Astrocyte of the spinal cord (primary cell): ENCODE measurements at regions not wholly inside any gene's neighbourhood (a gene's known extent, or its start where the extent isn't known, plus 50 kb on each side); places are given as distances from the start of the nearest gene placed in this dataset.

Experiments used
- DNase-seq: peaks from one replicate; pipeline ENCODE4 v3.0.0; 2011; ENCODE audit warnings: low read depth, low spot score
- H3K4me3 ChIP-seq: 2 replicates; pipeline ENCODE4 v1.5.1; 2011; ENCODE audit warnings: low read depth, mild to moderate bottlenecking, low read length, moderate library complexity
- in situ Hi-C: cut with HindIII; loops from 2 replicates; pipeline ENCODE4 v1.10.0; 2017; ENCODE audit warnings: low sequenced_read_pairs
- TF ChIP-seq, protein P1 (sequence below): IDR thresholded peaks from 2 replicates; pipeline ENCODE4 v1.5.1; 2012; ENCODE audit warnings: low read depth, mild to moderate bottlenecking, low read length, inconsistent platforms

DNA sequence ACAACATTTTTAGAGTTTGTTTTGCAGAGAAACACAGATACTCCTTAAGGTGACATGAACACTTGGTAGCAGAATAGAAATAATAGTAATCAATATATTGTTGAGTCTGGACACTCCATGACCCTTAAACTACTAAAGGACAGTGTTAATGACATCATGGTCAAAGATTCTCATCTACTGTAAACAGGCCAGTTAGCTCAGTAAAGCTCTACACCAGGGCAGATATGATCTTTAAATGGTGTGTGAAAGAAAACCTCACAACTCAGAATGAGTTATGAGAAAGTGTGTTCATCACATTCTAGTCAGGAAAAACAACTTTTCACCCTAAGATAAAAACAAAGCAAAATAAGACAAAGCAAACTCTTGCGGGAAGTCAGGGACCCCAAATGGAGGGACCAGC is 58.1 kb upstream of the ADAMTS5 start:
- TF ChIP-seq, protein P1, sequence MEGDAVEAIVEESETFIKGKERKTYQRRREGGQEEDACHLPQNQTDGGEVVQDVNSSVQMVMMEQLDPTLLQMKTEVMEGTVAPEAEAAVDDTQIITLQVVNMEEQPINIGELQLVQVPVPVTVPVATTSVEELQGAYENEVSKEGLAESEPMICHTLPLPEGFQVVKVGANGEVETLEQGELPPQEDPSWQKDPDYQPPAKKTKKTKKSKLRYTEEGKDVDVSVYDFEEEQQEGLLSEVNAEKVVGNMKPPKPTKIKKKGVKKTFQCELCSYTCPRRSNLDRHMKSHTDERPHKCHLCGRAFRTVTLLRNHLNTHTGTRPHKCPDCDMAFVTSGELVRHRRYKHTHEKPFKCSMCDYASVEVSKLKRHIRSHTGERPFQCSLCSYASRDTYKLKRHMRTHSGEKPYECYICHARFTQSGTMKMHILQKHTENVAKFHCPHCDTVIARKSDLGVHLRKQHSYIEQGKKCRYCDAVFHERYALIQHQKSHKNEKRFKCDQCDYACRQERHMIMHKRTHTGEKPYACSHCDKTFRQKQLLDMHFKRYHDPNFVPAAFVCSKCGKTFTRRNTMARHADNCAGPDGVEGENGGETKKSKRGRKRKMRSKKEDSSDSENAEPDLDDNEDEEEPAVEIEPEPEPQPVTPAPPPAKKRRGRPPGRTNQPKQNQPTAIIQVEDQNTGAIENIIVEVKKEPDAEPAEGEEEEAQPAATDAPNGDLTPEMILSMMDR, result no peak
- no peak overlapping the region for H3K4me3 ChIP-seq
- no peak for DNase-seq
- in situ Hi-C loops, result no loop called here

DNA sequence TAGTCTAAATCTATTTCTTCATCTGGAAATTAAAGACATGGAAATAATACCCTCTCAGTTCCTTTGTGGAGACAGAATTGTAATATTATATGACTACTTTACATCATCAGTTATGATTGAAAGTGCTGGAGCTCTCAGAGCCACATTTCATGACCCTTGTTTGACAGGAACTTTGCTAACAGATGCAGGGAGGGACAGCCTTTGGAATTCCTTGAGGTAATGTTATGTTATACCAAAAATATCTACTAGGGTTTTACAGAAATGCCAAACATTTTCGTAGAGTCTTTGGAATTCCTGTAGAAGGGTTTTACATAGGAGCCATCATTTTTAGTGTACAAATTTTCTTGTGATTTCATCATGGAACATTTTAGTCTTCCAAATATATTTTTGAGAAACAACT is 57.4 kb upstream of the ADAMTS5 start:
- H3K4me3 ChIP-seq, result no peak overlapping the region
- DNase-seq, result peak; percentile 57
- TF ChIP-seq, protein P1, result no peak
- in situ Hi-C loops, result no loop called here

DNA sequence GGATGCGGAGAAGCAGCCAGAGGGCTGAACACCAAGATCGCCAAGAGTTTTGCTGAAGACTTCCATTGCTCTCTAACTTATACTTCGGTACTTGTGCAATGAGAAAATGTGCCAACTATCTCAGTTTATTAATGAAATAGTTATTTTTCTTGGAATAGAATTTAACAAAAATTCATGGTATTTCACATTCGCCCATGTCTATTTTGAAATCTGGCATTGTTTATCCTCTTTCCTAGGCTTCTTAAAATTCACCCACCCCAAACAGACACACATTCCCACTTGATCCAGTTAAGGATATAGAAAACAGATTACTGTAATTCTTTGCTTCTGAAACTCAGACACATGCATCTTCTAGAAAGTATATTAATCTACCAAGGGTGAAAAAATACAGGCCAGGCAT is 56.3 kb upstream of the ADAMTS5 start:
- TF ChIP-seq, protein P1, result no peak
- no peak for DNase-seq
- in situ Hi-C loops, result no loop called here
- H3K4me3 ChIP-seq, result no peak overlapping the region

DNA sequence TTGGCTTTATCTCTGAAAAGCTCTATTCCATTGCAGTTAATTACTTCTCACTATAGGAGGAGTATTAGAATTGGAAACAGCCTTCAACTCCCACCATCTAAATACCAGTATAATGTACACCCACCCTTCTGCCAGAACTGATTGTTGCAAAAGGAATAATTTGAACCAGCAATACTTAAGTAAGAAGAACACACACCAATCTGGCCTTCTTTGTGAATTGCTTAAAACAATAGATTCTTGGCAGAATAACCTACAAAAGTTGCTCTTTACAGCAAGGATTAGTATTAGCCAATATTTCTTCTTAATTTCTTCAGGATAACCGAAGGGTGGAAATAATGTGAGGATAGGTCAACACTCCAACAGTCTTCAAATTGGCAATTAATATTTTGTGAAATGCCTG is 54.9 kb upstream of the ADAMTS5 start:
- TF ChIP-seq, protein P1, result no peak

DNA sequence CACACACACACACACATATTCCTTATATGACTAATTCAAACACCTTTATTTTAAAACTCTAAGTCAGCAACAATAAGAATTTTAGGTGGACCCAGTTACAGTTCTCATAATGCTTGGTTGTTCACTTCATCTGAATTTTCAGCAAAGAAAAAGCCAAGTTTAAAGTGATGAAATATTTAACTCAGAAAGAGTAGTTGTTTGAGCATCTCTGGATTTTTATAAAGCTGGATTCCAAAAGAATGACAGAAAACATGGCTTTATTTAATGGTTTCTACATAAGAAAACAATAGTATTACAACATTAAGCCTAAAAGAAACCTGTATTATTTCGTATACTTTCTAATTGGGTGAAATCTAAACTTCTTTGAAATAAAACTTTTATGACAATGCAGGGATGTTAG is 54.2 kb upstream of the ADAMTS5 start:
- H3K4me3 ChIP-seq, result no peak overlapping the region
- in situ Hi-C loops, result no loop called here
- no peak for DNase-seq
- TF ChIP-seq, protein P1, result no peak

More for the DNA sequence above, 54.9 kb upstream of the ADAMTS5 start:
- H3K4me3 ChIP-seq, result no peak overlapping the region
- in situ Hi-C loops, result no loop called here
- DNase-seq, result no peak

DNA sequence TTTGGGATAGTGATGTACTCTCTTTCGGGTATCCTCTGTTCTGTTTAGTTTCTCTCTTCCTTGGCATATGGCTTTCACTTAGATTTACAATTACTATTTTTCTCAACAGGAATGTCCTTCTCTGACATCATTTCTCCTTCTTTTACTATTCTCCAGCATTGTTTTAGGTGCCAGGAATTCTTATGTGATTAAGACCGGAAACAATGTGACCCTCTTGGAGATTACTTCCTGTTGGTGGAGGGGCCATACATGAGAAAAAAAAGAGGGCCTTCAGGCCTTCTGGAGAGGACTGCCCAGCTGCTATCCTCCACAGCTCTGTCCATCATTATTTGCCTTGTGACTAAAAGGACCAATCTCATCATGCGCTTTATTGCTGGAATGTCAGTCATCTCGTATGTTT is 50.4 kb upstream of the ADAMTS5 start:
- no peak for DNase-seq
- TF ChIP-seq, protein P1, result no peak
- in situ Hi-C loops, result no loop called here
- no peak overlapping the region for H3K4me3 ChIP-seq
